GM21381 (cell line): ENCODE measurements at regions not wholly inside any gene's neighbourhood (a gene's known extent, or its start where the extent isn't known, plus 50 kb on each side); places are given as distances from the start of the nearest gene placed in this dataset.

Source experiments
- ATAC-seq: cut with Tn5 transposase; IDR thresholded peaks from one replicate; pipeline ENCODE4 v1.9.1; 2021; ENCODE audit warnings: mild to moderate bottlenecking, moderate library complexity; ENCODE audit not compliant: unreplicated experiment

DNA sequence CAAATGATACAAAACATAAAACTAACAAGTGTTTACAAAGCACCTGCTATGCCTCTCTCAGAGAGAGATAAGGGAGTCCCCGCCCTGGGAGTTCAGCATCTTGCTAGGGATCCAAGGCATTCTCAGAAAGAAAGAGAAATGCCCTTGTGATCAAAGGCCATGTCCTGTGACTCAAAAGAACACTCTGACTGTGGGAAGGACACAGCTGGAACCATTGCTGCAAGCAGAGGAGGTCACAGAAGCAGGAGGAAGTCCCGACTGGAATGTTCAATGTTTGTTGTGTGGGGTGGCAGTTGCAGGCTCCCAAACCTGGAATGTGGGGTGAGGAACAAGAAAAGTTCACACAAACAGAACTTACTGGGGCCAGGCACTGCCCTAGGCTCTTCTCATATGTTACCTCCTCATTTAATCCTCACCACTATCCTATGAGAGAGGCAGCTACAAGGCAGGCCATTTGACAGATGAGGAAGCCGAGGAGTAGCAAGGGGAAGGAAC lies 93.0 kb upstream of the GRIK3 start:
- ATAC-seq: no peak

DNA sequence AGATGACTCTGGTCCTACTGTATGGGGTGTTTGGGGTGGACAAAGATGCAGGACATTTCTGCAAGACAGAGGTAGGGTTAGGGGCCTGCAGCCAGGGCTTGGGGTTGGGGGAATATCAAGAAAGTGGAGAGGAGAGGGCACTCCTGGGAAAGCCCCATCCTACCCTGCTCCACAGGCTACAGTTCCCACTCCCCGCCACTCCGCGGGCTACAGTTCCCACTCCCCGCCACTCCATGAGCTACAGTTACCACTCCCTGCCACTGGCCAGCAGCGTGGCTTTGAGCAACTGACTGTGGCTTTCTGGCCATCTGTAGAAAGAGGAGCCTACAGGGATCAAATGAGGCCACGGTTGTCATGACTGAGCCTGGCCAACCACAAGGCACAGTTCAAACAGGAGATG lies 93.8 kb upstream of the GRIK3 start:
- ATAC-seq: no peak

DNA sequence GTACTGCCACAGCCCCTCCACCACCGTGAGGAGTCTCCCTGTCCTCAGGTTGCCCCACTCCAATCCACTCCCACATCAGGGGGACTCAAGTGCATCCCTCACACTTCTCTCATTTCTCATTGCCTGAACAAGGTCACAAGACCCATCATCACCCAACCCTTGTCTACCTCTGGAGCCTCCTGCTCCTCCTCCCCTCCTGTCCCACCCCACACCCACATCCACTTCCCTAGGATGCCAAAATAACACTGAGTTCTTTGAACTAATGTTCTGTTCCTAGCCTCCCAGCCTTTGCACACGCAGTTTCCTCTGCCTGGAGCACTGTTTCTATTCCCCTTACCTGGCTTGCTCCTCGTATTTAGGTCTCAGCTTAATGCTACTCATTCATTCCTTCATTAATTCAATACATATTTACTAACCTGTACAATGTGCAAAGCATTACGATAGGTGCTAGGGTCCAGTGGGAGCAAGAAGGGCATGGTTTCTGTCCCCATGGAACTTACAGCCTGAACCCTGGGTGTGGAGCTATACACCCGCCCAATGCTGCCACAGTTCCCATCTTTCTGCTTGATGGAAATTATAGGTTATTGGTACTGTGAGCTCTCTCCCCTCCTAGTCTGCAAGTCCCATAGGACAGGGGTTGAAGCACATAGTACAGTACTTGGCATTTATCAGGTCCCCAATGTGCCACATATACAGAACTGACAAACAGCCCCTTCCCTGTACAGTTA lies 96.1 kb upstream of the GRIK3 start:
- ATAC-seq: no peak

DNA sequence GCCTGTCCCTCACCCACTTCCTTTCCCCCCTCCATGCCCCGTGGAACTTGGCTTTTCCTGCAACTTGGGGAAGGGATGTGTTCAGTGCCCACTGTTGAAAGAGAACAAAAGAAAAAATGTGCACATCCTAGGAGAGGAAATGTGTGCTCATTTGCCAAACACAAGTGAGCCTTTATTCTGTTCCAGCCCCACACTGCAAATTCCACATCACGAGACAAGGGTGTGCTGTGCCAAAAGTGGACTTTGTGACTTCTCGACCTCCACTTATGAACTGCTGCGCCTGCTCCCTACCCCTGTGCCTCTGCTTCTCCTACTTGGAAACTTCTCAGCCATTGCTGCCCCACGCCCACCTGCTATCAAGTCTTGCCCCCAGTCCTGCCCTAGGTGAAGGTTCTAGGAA lies 97.0 kb upstream of the GRIK3 start:
- ATAC-seq: no peak

DNA sequence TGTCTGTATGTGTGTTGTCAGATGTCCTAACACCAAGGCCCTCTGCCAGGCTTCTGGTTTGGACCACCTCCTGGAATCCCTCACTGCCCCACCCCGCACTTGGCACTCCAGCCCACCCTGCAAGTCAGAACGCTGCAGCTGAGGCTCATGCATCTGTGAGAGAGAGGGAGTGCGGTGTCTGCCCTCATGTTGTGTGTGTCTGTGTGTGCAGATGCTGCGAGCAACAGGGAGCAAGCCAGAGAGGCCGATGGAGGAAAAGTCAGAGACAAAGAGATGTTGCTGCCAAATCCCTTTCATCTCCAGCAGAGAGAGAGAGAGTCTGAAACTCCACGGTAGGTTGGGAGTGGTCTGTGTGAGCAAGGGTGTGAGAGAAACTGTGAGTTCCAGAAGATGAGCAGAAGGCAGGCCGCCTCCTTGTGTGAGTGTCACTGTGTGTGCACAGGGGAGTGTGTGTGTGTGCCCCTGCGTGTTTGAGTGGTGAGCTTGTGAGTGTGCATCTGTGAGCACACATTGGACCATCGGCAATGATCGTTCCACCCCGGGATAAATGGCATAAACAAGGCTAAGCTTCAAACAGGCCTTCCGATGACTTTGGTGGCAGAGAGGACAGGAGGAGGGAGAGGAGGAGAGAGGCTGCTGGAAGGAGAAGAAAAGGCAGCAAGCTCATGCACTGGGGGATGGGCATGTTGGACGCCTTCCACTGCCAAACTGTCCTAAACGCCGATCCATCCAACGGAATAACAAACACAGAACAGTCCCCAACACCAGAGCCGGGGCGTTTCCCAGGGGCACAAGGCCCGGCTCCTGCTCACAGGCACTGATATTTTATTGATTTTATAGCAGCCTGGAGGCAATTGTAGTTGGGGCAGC lies 99.2 kb upstream of the GRIK3 start:
- ATAC-seq: no peak

DNA sequence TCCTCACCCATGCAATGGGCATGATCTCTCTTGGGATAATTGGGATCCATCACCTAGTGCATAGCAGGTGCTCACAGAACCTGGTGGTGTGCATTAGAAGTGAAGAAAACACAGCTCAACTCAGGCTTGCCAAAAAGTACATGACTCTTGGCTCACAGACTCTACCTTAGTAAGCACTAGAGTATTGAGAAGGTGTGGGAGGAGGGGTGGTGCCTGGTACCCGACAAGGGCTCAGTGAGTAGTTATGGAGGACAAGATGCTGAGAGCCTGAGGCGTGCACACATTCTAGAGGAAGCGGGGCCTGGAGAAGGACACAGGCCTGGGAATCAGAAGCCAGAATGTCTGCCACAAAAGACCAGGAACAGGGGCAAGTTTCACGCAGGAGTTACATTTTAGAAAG lies 100.3 kb upstream of the GRIK3 start:
- no peak for ATAC-seq

DNA sequence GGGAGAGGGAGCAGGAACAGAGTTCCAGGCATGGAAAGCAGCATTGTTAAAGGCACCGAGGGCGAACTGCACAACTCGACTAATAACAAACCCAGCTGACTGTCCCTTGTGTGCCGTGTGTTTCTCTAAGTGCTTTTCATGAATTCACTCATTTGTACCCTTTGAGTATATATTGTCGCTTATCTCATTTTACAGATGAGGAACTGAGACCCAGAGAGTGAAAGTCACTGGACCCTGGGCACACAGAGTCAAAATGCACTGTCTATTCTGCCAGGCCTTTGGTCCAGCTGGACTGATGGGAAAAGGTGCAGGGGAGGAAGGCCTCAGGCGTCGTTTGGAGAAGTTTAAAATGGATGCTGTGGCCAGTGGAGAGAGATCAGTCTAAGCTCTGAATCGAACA lies 100.7 kb upstream of the GRIK3 start:
- ATAC-seq: no peak

DNA sequence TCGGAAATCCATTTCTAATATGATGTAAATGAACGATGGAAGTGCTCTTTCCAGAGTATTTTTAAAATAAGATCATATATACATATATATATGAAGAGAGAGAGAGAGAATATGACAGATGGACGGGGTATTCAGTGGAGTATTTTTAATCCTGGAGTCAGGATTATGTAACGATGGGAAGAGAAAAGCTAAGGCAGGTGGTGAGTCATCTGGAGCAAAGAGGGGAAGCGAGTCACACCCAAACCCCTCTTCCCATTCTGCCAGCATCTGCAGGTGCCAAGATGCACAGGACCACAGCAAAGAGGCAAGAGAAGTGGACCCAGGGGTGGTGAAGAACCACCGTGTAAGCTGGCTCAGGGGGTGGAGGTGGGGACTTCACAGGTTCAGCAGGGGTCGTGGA lies 102.7 kb upstream of the GRIK3 start:
- ATAC-seq: no peak

DNA sequence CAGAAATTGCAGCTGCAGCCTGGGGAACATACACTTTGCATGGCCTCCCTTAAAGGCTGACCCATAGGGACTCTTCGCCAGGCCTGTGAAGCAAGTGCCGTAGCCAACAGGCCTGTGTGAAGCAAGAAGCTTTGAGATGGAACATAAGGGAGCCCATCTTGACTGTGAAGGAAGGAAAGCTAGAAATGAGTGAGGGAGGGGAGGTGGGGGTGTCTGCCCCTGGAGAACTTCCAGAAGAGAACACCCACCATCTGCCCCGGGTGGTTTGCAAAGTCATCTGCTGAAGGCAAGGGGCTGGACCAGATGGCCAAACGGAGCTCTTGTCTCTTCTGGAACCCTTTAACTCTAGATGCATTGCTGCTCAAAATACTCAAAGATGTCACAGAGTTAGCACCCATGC lies 103.3 kb upstream of the GRIK3 start:
- no peak for ATAC-seq

DNA sequence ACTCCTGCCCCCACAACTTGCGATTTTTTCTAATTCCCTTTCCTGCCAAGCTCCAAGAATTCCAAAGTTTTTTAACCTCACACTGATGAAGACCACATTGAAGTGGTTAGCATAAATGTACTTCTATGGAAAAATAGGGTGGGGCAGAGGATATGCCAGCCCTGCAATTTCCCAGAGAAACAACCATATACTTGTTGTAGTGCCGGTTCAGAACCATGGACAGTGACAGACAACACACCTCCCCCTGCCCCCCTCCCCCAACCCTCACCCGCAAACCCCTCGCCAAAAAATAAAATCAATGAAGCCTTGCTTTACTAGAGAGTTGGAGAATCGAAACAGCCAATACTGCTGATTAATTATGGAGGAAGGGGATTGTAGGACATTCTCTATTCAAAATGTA lies 109.5 kb upstream of the GRIK3 start:
- ATAC-seq: no peak

DNA sequence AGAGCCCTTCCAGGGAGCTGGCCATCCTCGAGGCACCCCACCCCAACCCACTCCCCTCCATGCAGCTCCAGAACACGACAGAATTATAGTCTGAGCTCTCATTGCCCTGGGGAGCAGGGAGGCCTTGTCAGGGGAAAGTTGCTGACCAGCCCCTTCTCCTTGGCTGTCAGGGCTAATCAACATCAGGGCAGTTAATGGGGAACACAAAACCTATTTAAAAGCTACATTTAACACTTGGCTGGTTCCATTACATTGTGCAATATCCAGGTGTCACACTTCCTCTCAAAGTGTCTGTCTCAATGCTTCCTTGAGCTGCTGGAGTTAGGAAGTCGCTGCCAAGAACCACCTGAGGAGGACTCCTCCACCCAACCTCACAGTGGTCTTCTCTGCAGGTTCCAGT lies 111.8 kb upstream of the GRIK3 start:
- no peak for ATAC-seq

DNA sequence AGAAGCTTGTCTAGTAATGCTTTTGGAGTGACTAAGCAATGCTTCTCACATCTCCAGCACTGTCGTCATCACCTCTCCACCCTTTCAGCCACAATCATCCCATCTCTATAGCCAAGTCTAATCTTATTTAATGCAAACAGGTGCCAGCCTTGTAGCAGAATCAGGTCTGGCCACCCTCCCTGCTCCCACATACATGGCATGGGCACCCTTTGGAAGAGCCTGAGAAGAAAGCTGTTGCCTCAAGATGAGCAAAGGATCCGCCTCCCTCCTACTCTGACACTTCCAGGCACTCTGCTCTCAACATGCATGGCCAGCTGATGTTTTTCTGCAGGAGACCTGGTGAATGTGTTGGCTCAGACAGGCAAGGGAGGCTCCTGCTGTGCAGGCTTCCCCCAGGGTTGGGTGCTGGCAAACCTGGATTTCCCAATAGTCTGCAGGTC lies 113.1 kb upstream of the GRIK3 start:
- no peak for ATAC-seq

DNA sequence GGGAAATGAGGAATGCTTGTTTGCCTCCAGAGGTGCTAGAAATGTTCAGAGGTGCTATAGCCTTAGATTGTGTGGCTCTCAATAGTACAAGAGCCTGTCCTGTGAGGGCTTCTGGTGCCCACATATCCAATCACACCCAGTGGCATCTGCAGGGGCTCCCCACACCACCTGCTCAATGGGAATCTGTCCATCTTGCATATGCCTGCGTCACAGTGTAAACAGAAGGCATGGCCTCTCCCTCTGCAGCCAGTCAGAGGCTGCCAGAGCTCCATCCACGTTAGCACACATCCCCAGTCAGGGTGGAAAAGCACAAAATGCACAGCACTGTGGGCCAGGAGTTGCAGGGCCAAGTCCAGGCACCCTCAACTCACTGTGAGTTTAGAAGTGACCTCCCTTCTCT lies 113.6 kb upstream of the GRIK3 start:
- ATAC-seq: no peak

DNA sequence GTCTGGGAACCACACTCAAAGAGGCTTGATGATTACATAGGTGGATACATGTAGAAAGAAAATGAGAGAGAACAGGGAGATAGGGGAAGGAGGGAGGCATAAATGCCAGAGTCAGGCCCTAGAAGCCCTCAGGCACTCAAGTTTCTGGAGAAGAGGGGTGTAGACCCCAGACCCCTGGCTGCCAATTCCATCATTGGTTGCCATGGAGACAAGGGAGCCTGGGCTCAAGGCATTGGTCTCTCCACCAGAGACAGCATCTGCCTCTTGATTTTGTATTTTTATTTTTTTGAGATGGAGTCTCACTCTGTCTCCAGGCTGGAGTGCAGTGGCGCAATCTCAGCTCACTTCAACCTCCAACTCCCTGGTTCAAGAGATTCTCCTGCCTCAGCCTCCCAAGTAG lies 114.3 kb upstream of the GRIK3 start:
- ATAC-seq: no peak

DNA sequence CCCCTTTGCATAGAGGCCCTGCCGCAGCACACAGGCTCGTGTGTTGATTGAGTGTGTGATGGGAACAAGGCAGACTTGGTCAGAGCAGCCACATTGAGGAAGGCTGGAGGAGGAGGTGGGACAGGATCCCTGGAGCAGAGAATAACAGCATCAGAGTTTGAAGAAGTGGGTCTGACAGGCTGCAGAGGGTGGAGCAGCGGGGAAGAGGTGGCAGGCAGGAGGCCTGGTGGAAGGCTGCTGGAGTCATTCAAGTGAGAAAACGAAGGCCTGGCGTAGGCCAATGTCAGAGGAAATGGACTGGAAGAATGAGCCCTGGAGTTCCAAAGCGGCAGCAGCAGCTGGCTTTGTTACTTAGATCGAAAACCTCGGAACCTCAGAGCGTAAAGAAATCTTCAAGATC lies 115.0 kb upstream of the GRIK3 start:
- no peak for ATAC-seq

DNA sequence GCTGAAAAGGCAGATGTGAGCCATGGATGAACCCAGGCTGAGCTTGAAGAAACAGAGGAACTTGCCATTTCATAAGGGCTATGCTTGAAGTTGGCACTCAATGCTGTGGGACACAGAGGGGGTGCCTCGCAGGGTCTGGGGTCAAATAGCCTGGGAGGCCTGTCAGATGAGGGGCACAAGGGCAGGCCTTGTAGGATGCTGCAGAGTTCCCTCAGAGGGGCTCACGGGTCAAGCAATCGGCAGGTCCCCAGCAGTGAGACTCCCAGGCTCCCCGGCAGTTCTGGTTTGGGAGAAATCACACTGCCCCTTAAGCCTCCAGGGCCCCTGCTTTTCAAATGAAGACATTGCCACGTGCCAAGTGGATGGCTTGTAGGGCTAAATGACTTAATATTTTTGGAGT lies 116.7 kb upstream of the GRIK3 start:
- no peak for ATAC-seq

DNA sequence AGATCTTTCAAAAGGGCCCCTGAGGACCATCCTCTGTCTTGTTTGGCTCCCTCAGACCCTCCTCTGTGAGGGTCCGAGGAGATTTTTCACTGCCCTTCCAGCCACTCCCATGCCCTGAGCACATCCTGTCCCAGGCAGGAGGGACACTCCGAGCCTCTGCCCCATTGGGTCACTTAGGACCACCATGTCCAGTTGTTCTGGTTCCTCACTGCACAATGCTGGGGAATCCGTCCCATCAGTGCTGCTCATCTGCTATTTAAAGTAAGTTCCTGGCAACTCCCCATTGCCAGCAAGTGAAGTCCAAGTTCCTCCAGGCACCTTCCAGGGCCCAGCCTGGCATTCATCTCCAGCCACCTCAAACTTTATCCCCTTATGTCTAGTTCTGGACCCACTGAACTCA lies 117.5 kb upstream of the GRIK3 start:
- ATAC-seq: no peak

DNA sequence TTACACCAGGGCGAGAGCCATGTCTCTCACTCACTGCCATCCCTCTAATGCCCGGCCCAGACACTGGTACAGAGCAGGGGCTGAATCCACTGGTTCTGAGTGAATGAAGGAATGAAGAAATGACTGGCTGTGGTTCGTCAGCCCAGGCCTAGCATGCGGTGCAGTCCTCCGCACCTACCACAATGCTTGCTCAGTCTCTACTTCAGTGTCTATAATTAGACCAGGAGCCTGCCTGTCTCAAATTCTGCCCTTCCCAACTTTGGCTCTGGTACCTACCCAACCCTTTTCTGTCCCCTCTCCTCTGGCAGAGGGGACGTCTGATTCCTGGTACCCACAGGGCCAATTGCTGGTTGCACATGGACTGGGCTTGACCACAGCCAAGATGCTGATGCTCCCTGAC lies 118.2 kb upstream of the GRIK3 start:
- ATAC-seq: no peak

DNA sequence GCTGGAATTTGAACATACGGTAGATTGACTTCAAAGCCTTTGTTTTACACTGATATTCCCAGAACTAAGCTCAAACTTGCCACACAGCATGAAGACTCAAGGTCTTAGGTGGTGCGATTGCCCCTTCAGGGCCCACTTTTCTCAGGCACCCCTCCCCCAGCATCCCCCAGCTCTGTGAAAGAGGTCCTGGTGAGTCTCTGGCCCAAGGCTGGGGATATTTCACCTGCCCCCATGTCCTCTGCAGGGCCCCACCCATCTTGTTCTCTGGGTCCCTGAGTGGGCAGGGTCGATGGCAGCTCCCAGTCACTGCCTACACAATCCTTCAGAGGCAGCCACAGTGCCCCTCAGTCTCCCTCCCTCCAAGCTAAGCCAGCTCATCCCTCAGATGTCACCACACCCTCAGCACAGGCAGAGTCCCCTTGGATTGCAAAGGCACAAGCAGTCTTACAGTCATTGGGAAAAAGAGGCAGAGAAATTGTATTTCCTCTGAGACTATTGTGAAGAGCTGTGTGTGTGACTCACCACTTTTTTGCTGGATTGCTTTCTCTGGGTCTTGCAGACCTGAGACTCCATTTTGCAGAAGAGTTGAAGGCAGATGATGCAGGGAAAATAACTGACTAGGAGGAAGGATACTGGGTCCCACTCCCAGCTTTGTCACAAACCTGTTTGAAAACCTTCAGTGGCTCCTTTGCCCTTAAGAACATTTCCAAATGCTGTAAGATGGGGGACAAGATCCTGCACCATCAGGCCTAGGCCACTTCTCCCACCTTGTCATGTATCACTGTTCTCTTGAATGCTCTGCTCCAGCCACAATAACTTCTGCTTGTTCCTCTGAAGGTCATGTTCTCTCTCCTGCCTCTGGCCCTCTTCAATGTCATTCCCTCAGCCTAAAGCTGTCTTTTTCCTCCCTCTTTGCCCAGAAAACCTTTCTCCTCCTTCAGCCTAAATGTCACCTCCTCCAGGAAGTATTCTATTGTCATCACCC lies 119.1 kb upstream of the GRIK3 start:
- no peak for ATAC-seq

DNA sequence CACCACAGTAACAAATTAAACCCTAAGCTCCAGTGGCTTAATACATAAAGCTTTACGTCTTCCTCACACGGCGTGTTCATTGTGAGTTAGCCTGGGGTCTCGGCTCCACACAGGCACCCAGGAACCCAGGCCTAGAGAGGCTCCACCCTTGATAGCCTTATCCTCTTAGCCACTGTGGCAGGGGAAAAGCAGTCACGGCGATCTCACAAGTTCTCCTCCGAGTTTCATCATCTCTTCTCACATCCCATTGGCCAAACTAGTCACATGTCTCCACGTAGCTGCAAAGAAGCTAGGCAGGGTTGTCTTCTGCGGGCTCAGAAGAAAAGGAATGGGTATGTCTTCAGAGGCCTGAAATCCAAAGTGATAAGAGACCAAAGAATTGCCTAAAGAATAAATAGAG lies 122.3 kb upstream of the GRIK3 start:
- ATAC-seq: no peak

DNA sequence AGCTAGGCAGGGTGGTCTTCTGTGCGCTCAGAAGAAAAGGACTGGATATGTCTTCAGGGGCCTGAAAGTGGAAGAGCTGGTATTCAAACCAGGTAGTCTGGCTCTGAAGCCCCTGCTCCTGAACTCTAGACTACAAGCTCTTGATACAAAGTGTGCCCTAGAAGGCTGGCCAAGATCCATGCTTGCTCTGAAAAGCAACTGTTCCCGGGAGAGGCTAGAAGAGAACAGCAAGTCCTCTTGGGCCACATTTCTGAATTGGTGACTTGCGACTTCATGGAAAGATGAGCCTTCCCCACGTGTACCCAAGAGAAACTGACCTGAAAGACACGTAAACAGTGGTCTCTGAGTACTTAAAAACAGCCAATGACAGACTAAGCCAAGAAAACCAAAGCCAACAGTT lies 123.3 kb upstream of the GRIK3 start:
- ATAC-seq: no peak
